HCT116 (cell line): ENCODE measurements at regions not wholly inside any gene's neighbourhood (a gene's known extent, or its start where the extent isn't known, plus 50 kb on each side); places are given as distances from the start of the nearest gene placed in this dataset.

ENCODE experiments used
- ATAC-seq: fragments of 200-7000 bp; cut with Tn5 transposase; 2 replicates; pipeline ENCODE4 v1.9.1; 2020; ENCODE audit warnings: mild to moderate bottlenecking, moderate library complexity
- BruUV-seq: library from RNA; stranded (reverse); fragments of 400-500 nt; replicated peaks from 2 replicates; lab custom pipeline; 2021; lab: Mats Ljungman, UMichigan
- CTCF ChIA-PET: fragments of 300-600 bp; sonication (Branson Sonifier 250); formaldehyde crosslinking; loops from one replicate; lab custom pipeline; 2021; ENCODE audit warnings: antibody characterized with exemption; lab: Charles Lee
- POLR2A ChIA-PET: fragments of 300-600, 350-600 bp; sonication (Branson Sonifier 250); formaldehyde crosslinking; loops from one replicate; lab custom pipeline; 2021; ENCODE audit warnings: antibody characterized with exemption; lab: Charles Lee
- RAD21 ChIA-PET, 2 experiments: fragments of 300-600 bp; sonication (Branson Sonifier 250); formaldehyde crosslinking; loops; one replicate each; lab custom pipeline; 2023; ENCODE audit warnings: low total read pairs in 2 of 2; ENCODE audit not compliant: uncharacterized antibody in 2 of 2, unreplicated experiment in 2 of 2, low non-redundant PET in 1 of 2; lab: Charles Lee
- DNase-seq: peaks from one replicate; pipeline ENCODE4 v3.0.0-alpha.2; 2010; ENCODE audit warnings: low read depth, low spot score
- H2AFZ ChIP-seq: fragments of 200-600 bp; shearing (Covaris generic), sonication (generic); 2 replicates; pipeline ENCODE4 v1.6.1; 2017; ENCODE audit warnings: low read depth, mixed run types, mixed read lengths, antibody characterized with exemption, low read length; ENCODE audit not compliant: poor library complexity, severe bottlenecking
- H3K27ac ChIP-seq: 2 replicates; pipeline ENCODE4 v1.5.1; 2012; ENCODE audit warnings: low read depth, low read length
- H3K27me3 ChIP-seq: fragments of 200-600 bp; sonication (generic); 2 replicates; pipeline ENCODE4 v1.6.1; 2016; ENCODE audit warnings: mixed run types, low read length, mixed read lengths; ENCODE audit not compliant: insufficient read depth
- H3K36me3 ChIP-seq, 2 experiments: fragments of 200-500 bp in 1 of 2; fragments of 200-600 bp in 1 of 2; sonication (Bioruptor generic) in 1 of 2; sonication (generic) in 1 of 2; 2 replicates each; pipeline versions ENCODE4 v1.5.1 to v1.6.1; 2014 to 2016; ENCODE audit warnings: low read length in 2 of 2, inconsistent platforms in 1 of 2, mixed read lengths in 1 of 2, mixed run types in 1 of 2; ENCODE audit not compliant: insufficient read depth in 2 of 2, control insufficient read depth in 1 of 2
- H3K4me1 ChIP-seq, 2 experiments: fragments of 200-600 bp in 1 of 2; sonication (generic) in 1 of 2; 2 replicates each; pipeline versions ENCODE4 v1.5.1 to v1.6.1; 2012 to 2017; ENCODE audit warnings: low read length in 2 of 2, inconsistent platforms in 1 of 2, mild to moderate bottlenecking in 1 of 2, mixed read lengths in 1 of 2, mixed run types in 1 of 2, moderate library complexity in 1 of 2; ENCODE audit not compliant: insufficient read depth in 2 of 2, control insufficient read depth in 1 of 2
- H3K4me2 ChIP-seq: fragments of 200-600 bp; sonication (generic); 2 replicates; pipeline ENCODE4 v1.6.1; 2017; ENCODE audit warnings: mixed run types, low read length, mixed read lengths
- H3K4me3 ChIP-seq, 2 experiments: fragments of 200-600 bp in 1 of 2; sonication (generic) in 1 of 2; replicated peaks in 1 of 2; 2 replicates each; pipeline ENCODE4 v1.5.1; 2011 to 2016; ENCODE audit warnings: low read length in 2 of 2, control low read depth in 1 of 2, low read depth in 1 of 2, mild to moderate bottlenecking in 1 of 2, mixed read lengths in 1 of 2, mixed run types in 1 of 2
- H3K79me2 ChIP-seq: fragments of 200-600 bp; sonication (generic); 2 replicates; pipeline ENCODE4 v1.6.1; 2017; ENCODE audit warnings: mild to moderate bottlenecking, mixed run types, low read length, moderate library complexity, mixed read lengths; ENCODE audit not compliant: insufficient read depth
- H3K9ac ChIP-seq: fragments of 200-600 bp; sonication (generic); 2 replicates; pipeline ENCODE4 v1.6.1; 2016; ENCODE audit warnings: low read length, mixed read lengths
- H3K9me2 ChIP-seq: fragments of 200-600 bp; sonication (generic), shearing (Covaris generic); 2 replicates; pipeline ENCODE4 v1.6.1; 2017; ENCODE audit warnings: mixed run types, mild to moderate bottlenecking, moderate library complexity; ENCODE audit not compliant: insufficient read depth
- H3K9me3 ChIP-seq, 2 experiments: fragments of 200-500 bp in 1 of 2; fragments of 200-600 bp in 1 of 2; sonication (Bioruptor generic) in 1 of 2; sonication (generic) in 1 of 2; 2 replicates each; pipeline ENCODE4 v1.6.1; 2014 to 2017; ENCODE audit warnings: low read length in 2 of 2, mixed read lengths in 2 of 2, inconsistent platforms in 1 of 2, low read depth in 1 of 2, mild to moderate bottlenecking in 1 of 2, mixed run types in 1 of 2, moderate library complexity in 1 of 2; ENCODE audit not compliant: control insufficient read depth in 1 of 2, insufficient read depth in 1 of 2
- H4K20me1 ChIP-seq: fragments of 200-600 bp; sonication (generic), shearing (Covaris generic); 2 replicates; pipeline ENCODE4 v1.6.1; 2017; ENCODE audit warnings: mixed run types, mild to moderate bottlenecking, moderate library complexity; ENCODE audit not compliant: insufficient read depth
- ATF3 ChIP-seq: IDR thresholded peaks from 2 replicates; pipeline ENCODE4 v1.6.1; 2012
- CBX3 ChIP-seq: IDR thresholded peaks from 2 replicates; pipeline ENCODE4 v1.6.1; 2012; ENCODE audit warnings: low read depth
- JUND ChIP-seq: IDR thresholded peaks from 2 replicates; pipeline ENCODE4 v1.6.1; 2012
- MAX ChIP-seq: IDR thresholded peaks from 2 replicates; pipeline ENCODE4 v1.6.1; 2012
- POLR2A ChIP-seq: IDR thresholded peaks from 2 replicates; pipeline ENCODE4 v1.7.0; 2011; ENCODE audit warnings: borderline replicate concordance; ENCODE audit not compliant: insufficient read depth, insufficient read length; ENCODE audit errors: extremely low read depth
- POLR2AphosphoS5 ChIP-seq: IDR thresholded peaks from 2 replicates; pipeline ENCODE4 v1.6.1; 2011; ENCODE audit warnings: mild to moderate bottlenecking, low read depth, low read length, moderate library complexity
- YY1 ChIP-seq: IDR thresholded peaks from 2 replicates; pipeline ENCODE4 v1.6.1; 2011; ENCODE audit warnings: low read length, low read depth, moderate library complexity, mild to moderate bottlenecking; ENCODE audit not compliant: insufficient replicate concordance; ENCODE audit errors: extremely low read depth
- ZNF274 ChIP-seq: fragments of 200-500 bp; sonication (Bioruptor generic); IDR thresholded peaks from 2 replicates; pipeline ENCODE4 v1.6.1; 2014; ENCODE audit warnings: mild to moderate bottlenecking, low read depth, low read length, inconsistent platforms
- intact Hi-C: fragments of 100-400 bp; cut with micrococcal nuclease; formaldehyde crosslinking; loops from 2 replicates; pipeline ENCODE4 v1.10.0; 2022

- no peak for TF ChIP-seq CBX3
- no peak for TF ChIP-seq POLR2AphosphoS5
- no peak for TF ChIP-seq ATF3
- TF ChIP-seq YY1, result no peak
- ChIA-PET POLR2A (no interaction called here), CTCF (no interaction called here), RAD21 (no interaction called here)
- H3K9me3 ChIP-seq, result no peaks in the 10 kb centered on the region; a peak in 1 of 4 replicates
- no peak overlapping the region for H3K4me3 ChIP-seq
- H3K36me3 ChIP-seq, result no peaks in the 10 kb centered on the region
- no peak overlapping the region for H2AFZ ChIP-seq
- no peaks in the 10 kb centered on the region for H4K20me1 ChIP-seq
- BruUV-seq, result no TSS peak
- no peaks in the 10 kb centered on the region for H3K27me3 ChIP-seq
- H3K4me1 ChIP-seq, result no peaks in the 10 kb centered on the region
- DNase-seq (no peak), ATAC-seq (no peak)
- intact Hi-C loops, result loop anchor here (10.0 kb wide), 1 partner anchor 201 kb away; no protein-coding TSS in a partner anchor
- H3K27ac ChIP-seq, result no peak overlapping the region
- H3K9ac ChIP-seq, result no peak overlapping the region
- H3K4me2 ChIP-seq, result no peak overlapping the region
- no peaks in the 10 kb centered on the region for H3K79me2 ChIP-seq
- no peaks in the 10 kb centered on the region for H3K9me2 ChIP-seq
Measured at GRCh38 chr1:245074232-245074747, 80.5 kb upstream of the KIF26B start.

- RAD21 ChIA-PET, result no interaction called here
- H3K36me3 ChIP-seq, result no peaks in the 10 kb centered on the region
- no peak overlapping the region for H3K4me2 ChIP-seq
- no peaks in the 10 kb centered on the region for H3K4me1 ChIP-seq
- H3K9me2 ChIP-seq, result no peaks in the 10 kb centered on the region
- H3K9me3 ChIP-seq, result no peaks in the 10 kb centered on the region; a peak in 1 of 4 replicates
- DNase-seq (no peak), ATAC-seq (no peak)
- CTCF ChIA-PET, result no interaction called here
- H4K20me1 ChIP-seq, result no peaks in the 10 kb centered on the region
- no peaks in the 10 kb centered on the region for H3K27me3 ChIP-seq
- no peak overlapping the region for H3K4me3 ChIP-seq
- H3K27ac ChIP-seq, result no peak overlapping the region
- intact Hi-C loops, result loop anchor here (10.0 kb wide), 1 partner anchor 204 kb away; no protein-coding TSS in a partner anchor
- H3K79me2 ChIP-seq, result no peaks in the 10 kb centered on the region
- POLR2A ChIA-PET, result no interaction called here
- H3K9ac ChIP-seq, result no peak overlapping the region
- H2AFZ ChIP-seq, result no peak overlapping the region
- no peak for TF ChIP-seq MAX
- no peak for TF ChIP-seq ZNF274
- no peak for TF ChIP-seq CBX3
- no peak for TF ChIP-seq POLR2A
- no peak for TF ChIP-seq JUND
- TF ChIP-seq ATF3, result no peak
- no TSS peak for BruUV-seq
Measured at GRCh38 chr1:245070836-245071615, 83.8 kb upstream of the KIF26B start.
